SK-N-MC (cell line): ENCODE measurements at regions not wholly inside any gene's neighbourhood (a gene's known extent, or its start where the extent isn't known, plus 50 kb on each side); places are given as distances from the start of the nearest gene placed in this dataset.

ENCODE experiments used
- EZH2 ChIP-seq: fragments of 200-600 bp; sonication (generic); IDR thresholded peaks from one replicate; pipeline ENCODE4 v1.6.1; 2017; ENCODE audit warnings: antibody characterized with exemption
- FOXP2 ChIP-seq: optimal IDR thresholded peaks from 2 replicates; pipeline ENCODE3; 2011; ENCODE audit warnings: mild to moderate bottlenecking, moderate library complexity; ENCODE audit not compliant: insufficient read depth; ENCODE audit errors: extremely low read length, control extremely low read depth
- POLR2AphosphoS5 ChIP-seq: IDR thresholded peaks from 2 replicates; pipeline ENCODE4 v1.6.1; 2012; ENCODE audit warnings: mild to moderate bottlenecking, low read depth, low read length, borderline replicate concordance

- TF ChIP-seq POLR2AphosphoS5 (no peak), EZH2 (no peak), FOXP2 (no peak)
Measured at GRCh38 chr2:120988051-120988699, 252.5 kb downstream of the GLI2 start.
